NCI-H526 (cell line): ENCODE measurements at regions not wholly inside any gene's neighbourhood (a gene's known extent, or its start where the extent isn't known, plus 50 kb on each side); places are given as distances from the start of the nearest gene placed in this dataset.
A peak's percentile ranks its signal among the peaks of the same experiment; 100 is the strongest.

Experiments used
- DNase-seq, 2 experiments: peaks; one replicate each; lab custom pipeline; 2025; lab: John Stamatoyannopoulos, UW

DNA sequence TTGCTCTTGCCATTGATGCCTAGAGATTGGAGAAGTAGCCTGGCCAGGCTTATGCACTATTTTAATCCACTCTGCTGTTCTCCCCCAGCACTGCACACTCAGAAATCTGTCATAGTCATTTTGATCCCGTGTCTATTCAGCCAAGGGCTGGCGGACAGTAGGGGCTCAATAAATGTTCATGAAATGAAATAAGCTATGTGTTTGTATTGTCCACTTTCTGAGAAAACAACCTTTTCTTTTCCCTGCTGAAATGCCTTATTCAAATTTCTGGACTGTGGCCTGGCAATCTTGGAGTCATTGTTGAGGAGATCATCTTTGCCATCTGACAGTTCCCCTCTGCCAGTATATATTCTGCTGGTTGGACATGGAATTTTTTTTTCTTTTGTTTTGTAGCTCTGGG, 550.4 kb upstream of the MAP3K7 start:
- DNase-seq: no peak

DNA sequence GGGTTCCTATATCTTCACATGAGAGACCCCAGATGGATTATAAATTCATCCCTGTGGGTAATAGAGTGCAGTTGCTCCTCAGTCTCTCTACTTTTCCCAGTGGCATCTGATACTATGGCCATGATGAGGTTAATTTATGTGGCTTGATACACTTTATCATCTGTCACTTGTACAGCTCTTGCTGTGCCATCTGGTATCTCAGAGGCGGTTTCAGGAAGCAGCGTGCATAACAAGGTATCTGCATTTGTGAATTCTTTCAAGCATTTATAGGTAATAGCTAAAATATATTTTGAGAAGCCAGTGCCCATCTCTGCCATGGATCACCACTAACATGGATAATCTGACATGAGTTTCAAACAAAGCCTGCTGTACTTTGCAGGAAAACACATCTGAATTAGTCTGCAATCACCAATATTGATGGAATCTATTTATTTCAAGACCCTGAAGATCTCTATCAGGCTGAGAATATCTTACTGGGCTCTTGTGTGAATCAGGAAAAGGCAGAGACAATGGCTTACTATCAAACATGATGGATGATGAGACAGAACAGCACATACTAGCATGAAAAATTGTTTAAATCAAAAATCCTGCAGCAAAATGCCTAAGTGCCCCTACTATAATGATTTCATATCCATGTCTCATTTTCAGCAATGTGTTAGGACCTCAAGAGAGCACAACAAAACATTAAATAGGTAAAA, 548.7 kb upstream of the MAP3K7 start:
- no peak for DNase-seq

DNA sequence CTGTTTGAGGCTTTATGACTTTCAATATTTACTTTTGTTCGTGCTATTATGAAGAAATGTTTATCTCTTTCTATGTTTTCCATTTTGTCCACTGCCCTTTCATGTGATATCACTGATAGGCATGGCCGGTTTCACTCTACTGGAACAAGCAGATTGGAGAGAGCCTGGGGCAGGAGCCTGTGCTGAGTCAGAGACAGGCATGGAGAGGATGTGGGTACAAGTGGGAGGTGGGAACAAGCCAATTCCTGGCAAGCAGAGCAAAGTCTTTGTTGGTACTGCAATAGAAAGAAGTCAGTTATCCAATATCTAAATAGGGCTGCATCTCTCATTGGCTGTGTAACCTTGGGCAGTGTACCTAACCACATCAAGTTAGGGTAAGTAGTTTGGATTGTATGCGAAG, 545.6 kb upstream of the MAP3K7 start:
- DNase-seq: no peak

DNA sequence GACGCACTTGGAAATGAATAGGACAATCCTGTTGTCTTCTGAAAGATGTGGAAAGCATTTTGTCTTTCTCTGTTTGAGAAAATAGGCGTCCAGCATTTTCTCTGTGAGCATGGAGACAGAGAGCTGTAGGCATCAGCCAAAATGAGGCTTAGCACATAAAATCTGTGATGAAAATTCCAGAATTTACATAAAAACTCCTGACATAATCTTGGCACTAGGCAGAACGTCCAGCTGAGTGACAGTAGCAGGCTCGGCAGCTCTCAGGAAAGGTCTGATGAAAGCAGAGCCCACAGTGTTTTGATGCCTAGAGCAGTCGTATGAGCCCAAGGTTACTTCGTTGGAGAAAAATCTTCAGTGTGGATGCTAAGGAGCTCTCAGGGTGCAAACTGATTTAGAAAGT, 543.3 kb upstream of the MAP3K7 start:
- no peak for DNase-seq

DNA sequence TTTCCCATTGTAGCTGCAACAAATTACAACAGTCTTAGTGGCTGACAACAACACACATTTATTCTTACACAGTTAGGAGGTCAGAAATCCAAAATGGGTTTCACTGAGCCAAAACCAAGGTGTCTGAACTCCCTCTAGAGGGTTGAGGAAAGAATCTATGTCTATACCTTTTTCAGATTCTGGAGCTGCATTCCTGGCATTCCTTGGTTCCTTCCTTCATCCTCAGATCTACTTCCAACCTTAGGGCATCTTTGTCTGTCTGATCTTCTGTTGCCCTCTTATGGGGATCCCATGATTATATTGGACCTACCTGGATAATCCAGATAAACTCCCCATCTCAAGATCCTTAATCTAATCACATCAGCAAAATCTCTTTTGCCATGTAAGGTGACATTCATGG, 540.9 kb upstream of the MAP3K7 start:
- DNase-seq: no peak

DNA sequence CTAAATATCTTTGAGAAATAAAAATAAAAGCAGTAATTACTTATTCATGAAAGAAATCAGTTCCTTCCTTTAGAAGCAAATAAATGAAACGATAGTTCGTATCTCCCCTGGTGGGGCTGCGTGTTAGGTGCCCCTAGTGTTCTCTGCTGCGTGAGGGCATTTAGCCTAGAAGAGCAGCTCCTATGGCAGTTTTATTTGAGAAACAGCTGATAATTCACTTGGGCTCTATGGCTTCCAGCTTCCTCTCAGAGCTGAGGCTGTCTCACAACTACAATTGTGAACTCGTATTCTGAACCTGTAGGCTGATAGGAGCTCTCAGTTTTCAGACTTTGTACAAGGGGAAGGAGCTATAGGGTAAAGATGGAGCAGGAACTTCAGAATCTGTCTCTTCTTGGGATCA, 540.0 kb upstream of the MAP3K7 start:
- DNase-seq: no peak

DNA sequence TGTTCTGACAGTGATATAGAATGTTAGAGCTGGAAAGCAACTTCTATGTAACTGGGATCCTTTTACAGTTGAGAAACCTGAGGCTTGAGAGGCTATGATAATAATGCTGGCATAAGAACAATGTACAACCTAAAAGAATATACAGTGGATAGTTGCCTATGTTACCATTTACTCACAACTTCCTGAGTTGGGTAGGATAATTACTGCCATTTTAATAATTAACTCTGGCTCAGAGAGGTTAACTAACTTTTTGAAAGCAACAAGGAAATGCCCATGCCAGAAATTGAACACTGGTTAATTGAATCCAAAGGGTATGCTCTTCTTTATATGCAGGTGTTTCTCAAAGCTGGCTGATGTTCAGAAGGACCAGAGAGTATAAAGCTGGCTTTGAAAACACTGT, 530.7 kb upstream of the MAP3K7 start:
- no peak for DNase-seq

DNA sequence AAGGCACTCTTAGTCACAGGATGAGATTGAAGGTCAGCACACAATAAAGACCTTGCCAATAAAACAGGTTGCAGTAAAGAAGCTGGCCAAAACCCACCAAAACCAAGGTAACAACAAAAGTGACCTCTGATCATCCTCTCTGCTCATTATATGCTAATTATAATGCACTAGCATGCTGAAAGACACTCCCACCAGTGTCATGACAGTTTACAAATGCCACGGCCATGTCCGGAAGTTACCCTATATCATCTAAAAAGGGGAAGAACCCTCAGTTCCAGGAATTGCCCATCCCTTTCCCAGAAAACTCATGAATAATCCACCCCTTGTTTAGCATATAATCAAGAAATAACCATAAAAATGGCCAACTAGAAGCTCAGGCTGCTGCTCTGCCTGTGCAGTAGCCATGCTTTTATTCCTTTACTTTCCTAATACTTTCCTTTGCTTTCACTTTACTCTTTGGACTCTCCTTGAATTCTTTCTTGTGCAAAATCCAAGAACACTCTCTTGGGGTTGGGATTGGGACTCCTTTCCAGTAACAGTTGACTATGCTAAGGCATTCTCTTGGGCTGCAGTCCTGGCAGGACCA, 527.3 kb upstream of the MAP3K7 start:
- no peak for DNase-seq

DNA sequence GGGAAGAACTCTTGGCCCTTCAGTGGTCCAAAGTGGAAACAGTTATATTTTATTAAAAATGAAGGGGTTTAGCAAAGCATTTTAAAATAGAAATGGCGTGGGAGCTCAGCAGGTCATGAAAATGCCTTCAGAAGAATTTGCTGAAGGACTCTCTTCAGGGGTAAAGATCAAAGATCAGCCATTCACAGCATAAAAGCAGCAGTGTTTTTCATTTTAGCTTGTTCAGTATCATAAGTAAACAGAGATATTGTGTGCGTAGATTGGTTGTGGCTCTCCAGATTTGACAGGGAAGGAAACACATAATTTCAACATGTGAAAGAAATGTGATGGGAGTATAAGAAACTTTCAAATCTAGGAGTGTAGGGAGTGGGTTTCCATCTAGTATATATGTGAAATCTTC, 519.2 kb upstream of the MAP3K7 start:
- DNase-seq: no peak

DNA sequence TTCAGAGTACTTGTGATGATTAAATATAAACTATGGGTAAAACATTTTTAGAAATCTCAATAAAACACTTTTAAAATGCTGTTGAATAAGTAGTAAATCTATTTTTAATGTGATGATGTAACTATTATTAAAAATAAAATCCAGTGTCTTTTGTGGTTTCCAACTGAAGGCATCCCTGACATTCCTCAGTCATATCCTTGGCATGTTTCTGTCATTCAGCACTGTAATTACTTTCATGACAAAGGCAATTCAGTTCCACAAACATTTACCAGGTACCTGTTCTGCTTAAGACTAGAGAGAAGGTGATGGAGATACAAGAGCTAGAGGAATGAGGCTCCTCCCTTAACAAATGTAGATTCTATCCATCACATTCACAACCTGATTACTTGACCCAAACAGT, 518.7 kb upstream of the MAP3K7 start:
- DNase-seq: no peak

DNA sequence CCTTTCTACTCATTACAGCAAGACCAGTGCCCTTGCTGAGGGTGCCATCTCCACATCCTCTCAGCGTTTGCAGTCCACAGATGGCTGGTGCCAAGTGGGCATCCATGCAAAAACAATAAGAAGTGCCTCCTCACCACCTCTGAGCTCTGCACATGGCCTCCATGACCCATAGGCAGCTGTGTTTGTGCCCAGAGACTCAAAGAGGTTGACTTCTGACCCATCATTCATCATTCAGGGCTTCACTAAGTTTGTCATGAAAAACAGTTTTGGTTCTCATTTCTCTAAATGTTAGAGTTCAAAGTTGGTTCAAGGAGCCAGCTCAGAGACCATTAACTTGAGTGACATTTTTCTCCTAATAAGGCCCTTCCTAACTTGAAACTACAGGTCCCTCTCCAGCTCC, 512.6 kb upstream of the MAP3K7 start:
- no peak for DNase-seq

DNA sequence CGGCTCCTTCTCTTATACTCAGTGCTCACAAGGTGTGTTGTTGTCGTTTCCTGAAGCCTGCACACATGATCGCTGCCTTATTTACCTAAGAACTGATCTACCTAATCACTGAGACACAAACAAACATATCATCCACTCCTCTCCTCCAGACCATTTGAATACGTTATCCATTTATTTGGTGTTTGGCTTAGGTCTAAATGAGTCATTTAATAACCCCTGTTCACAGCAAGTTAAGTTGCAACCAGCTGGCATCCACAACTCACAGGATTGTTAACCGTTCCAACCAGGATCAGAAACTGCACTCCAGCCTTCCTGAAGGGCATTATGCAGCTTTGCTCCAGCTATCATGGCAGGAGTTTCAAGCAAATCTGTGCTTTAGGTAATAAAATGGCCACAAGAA, 511.1 kb upstream of the MAP3K7 start:
- DNase-seq: peak; percentile 69 to 74

DNA sequence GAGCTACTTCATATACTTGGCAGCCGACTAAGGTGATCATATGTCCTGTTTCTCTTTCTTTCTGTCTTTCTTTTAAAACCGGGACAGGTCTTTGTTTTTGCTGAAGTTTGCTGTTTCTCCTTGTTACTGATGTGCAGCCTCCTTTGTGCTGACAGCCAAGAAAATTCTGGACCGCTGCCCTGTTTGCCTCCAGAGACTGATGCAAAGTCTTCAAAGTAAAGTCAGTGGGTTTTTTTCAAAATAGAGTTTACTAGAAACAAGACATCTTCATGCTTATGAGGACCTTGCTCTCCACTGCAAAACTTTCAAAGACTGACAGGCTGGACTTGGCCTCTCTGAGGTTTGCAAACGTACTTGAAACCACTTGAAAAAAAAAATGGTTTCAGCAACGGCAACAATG, 510.5 kb upstream of the MAP3K7 start:
- no peak for DNase-seq

DNA sequence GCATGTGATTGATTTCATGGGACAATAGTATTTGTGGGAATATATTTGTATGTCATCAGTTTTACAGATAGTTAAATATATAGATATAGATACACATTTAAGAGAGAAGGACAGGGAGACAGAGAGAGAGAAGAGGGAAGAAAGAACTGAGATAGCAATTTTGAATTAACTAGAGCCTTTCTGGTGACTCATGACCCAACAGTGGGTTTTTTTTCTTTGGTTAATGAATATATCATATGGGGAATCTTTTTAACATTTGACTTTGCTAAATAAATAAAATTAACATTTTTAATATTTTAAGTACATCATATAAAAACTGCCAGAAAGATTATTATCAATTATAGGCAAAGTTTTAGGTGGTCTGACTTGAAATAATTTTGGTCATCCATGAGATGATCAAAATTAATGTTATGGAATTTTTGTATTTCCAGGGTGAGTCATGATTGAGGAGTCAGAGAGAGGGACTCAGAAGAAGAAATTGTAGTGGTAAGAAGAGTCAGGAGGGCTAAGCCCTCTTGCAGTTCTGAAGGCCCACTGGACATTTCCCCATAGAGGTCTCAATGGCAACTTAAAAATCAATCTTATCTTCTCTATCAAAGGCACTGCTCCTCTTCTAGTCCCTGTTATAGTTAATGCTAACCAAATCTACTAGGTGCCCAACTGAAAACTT, 508.1 kb upstream of the MAP3K7 start:
- DNase-seq: no peak

DNA sequence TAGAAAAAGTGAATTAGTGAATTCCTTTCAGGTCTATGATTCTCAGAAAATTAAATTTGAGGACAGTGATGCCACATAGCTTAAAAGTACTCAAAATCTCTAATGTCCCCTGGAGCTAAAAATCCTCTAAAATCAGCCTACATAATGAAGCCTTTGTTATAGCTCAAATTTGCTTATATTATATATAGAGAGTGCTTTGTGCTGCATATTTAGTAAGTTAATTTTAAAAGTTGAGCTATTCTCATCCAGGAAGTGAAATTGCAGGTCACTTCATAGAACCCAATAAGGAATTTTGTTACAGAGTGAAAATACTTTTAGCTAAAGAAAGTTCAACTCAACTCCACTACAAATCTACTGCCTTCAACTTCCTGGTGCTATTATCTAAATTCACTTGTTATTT, 507.5 kb upstream of the MAP3K7 start:
- DNase-seq: no peak

DNA sequence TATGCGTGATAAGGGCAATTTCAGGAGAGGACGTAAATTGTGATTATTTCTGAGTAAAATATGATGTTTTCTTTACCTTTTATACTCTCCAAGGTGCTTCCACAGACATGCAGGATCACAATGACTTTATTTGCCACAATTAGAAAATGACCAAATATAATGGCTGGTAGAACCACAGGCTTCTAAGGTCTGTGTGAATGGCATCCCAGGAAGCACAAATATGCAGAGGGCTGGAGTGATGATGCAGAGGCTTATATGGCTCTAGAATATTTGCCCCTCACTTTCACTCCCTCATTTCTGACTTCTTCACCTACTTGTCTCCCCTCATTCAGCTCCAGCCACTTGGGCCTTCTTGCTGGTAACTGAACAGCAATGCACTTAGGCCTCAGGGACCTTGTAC, 502.1 kb upstream of the MAP3K7 start:
- no peak for DNase-seq

DNA sequence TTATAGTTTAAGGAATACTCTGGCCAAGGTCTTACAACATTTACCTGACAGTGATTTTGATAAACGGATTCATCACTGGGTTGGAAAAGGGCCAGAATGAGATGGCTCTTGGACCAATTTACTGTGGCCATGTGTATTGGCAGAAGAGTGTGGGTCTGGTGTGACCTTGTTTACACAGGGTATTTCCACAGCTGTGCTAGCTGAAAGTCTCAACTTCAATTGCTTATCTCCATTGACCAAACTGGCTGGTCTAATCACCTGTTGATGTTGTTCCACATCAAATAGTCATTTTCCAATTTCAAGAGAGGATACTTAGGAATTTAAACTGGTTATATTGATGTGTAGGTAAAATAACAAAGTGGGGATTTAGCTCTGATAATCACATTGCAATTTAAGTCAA, 501.6 kb upstream of the MAP3K7 start:
- no peak for DNase-seq

DNA sequence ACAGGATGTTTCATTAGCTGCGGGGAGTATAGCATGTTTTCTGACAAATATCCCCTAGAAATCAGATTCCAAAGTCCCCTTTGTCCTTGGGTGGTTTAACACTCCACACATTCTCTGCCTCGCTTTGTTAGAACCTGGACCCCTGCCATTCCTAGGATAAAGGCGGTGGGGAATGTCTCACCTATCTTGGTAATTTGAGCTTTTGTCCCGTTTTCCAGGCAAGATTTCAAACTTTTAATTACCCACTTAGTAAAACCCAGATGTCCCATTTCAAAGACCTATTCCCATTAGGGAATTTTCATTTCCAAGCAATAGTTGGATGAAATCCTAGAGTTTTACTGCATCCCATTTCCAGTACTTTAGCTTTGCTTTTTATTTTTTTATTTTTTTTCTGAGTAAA, 501.0 kb upstream of the MAP3K7 start:
- DNase-seq: no peak

DNA sequence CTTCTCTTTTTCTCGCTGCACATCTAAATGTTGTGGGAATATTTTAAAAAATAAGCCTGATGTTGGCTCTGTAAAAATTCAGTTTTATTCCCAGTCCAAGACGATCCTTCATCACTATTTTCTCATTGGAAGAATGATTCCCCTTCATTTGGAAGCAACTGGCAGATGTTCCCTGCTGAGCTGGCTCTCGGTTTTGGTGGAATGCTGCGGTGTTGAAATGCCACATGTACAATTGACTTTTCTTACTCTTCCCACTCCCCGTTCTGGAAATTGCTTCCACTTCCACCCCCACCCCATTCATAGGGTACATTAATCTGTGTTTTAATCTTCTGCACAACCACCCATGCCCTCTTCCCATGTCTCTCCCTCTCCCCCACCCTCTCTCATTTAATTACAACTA, 496.3 kb upstream of the MAP3K7 start:
- no peak for DNase-seq

DNA sequence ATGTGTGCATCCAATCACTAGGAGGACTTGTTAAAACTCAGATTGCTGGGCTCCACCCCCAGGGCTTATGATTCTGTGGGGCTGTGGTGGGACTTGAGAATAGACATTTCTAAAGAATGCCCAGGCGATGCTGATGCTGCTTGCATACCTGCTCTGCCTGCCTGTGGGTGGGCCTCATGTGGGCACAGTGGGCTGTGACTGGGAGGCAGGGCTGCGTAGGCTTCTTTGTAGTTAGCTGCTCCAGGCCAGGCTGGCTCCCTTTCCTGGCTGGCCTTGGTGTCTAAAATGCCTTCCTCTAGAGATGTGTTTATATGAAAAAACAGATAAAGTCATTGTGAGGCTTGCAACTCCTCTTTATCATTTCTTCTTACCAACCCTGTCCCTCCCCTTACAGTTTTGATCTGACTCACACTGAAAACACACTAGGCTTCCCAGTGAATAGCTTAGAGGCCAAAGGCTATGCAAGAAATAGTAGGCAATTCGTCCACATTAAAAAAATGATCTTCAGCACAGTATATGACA, 495.5 kb upstream of the MAP3K7 start:
- no peak for DNase-seq

DNA sequence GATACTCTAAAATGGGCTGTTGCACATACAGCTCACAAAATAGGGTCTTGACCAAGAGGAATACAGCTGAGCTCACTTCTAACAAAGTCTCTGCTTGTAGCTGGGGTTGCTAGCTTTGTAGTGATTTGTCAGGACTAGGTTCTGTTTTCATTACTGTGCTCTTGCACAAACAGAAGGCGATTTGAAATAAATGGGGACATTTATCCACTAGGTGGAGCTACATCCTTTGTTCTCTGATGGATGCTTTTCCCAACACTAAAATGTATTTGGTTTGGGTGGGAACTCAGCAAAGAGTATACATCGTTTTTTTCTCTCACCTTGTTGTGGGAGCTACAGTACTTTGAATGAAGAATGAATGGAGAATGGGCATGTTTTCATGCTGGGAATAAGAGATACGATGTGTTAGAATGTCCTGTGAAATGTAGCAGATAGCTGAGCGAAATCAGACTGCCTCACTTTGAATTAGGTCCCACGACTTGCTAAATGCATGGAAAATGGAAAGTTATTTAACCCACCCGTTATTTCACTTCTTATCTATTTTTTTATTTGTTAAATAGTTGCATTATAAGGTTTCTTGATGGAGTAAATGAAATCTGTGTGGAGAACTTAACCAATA, 494.7 kb upstream of the MAP3K7 start:
- DNase-seq: peak; percentile 30 to 70

DNA sequence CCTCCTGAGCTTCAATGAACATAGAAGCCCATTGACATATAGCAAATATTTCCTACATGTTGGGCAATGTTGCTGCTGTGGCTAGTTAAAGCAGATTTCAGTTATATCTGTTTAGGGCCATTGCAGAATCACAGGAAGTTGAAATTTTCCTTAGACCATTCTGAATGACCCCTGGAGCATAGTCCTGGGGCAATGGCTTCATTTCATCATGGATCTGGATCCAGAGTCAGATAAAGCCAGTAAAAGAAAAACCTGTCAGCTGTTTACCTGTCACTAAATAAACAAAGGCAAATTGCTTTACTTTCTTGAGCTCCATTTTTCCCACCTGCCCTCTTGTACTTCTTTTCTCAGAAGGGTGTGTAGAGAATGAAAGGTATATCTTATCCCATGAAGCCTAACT, 494.0 kb upstream of the MAP3K7 start:
- no peak for DNase-seq

DNA sequence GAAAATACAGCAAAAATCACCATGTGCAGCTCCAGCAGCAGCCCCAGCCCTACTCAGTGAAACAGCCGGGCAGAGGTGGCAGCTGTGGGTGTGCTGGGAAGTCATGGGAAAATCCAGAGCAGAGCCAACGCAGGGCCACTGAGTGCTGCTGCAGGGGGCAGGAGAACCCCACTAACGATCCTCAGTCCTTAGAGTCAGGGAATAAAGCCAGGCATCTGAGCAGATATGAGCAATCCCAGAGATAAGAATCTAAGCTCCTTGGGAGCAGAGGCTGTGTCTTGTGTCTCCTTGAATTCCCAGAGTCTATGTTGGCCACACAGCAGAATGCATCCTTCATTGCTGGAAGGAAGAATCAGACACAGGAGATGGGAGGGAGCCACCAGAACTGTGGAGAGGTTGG, 493.1 kb upstream of the MAP3K7 start:
- no peak for DNase-seq
